LNCAP (cell line): ENCODE measurements at regions not wholly inside any gene's neighbourhood (a gene's known extent, or its start where the extent isn't known, plus 50 kb on each side); places are given as distances from the start of the nearest gene placed in this dataset.

Experiments
- CTCF ChIP-seq: fragments of 450-650 bp; IDR thresholded peaks from 2 replicates; pipeline ENCODE4 v1.5.1; 2017; ENCODE audit warnings: mild to moderate bottlenecking

- no peak for TF ChIP-seq CTCF
Observed at GRCh38 chr2:196383799-196384198, 212.4 kb upstream of the STK17B start.

- no peak for TF ChIP-seq CTCF
Observed at GRCh38 chr2:196384729-196385128, 213.4 kb upstream of the STK17B start.

- TF ChIP-seq CTCF = no peak
Observed at GRCh38 chr2:196389670-196390069, 218.3 kb upstream of the STK17B start.

GRCh38 chr2:196390243-196391148 is 219.1 kb upstream of the STK17B start:
- TF ChIP-seq CTCF = no peak

- no peak for TF ChIP-seq CTCF
Observed at GRCh38 chr2:196391149-196391479, 219.7 kb upstream of the STK17B start.

GRCh38 chr2:196399096-196399495 is 227.7 kb upstream of the STK17B start:
- TF ChIP-seq CTCF = no peak

GRCh38 chr2:196399722-196400691 is 228.6 kb upstream of the STK17B start:
- no peak for TF ChIP-seq CTCF
